ENCODE measurements at regions not wholly inside any gene's neighbourhood (a gene's known extent, or its start where the extent isn't known, plus 50 kb on each side); places are given as distances from the start of the nearest gene placed in this dataset.

GRCh38 chr2:122635686-122636085 is 880.2 kb downstream of the TSN start:
- TF ChIP-seq TARDBP (IDR thresholded peaks at IDR 0.05) (no peak), ELF4 (IDR thresholded peaks at IDR 0.05) (no peak), FOXM1 (IDR thresholded peaks at IDR 0.05; ENCODE audit: borderline replicate concordance) (no peak), ARNT (IDR thresholded peaks at IDR 0.05) (no peak), LEF1 (IDR thresholded peaks at IDR 0.05; ENCODE audit: borderline replicate concordance) (no peak), ZNF384 (IDR thresholded peaks at IDR 0.05) (no peak), SP1 (IDR thresholded peaks at IDR 0.05) (no peak), FOXK2 (IDR thresholded peaks at IDR 0.05) (no peak), FOXA1 (IDR thresholded peaks at IDR 0.05) (no peak), SUZ12 (IDR thresholded peaks at IDR 0.05) (no peak), BHLHE40 (IDR thresholded peaks at IDR 0.05; ENCODE audit: borderline replicate concordance) (no peak), NFRKB (IDR thresholded peaks at IDR 0.05) (no peak), L3MBTL2 (conservative IDR thresholded peaks at IDR 0.05) (no peak), HDGF (IDR thresholded peaks at IDR 0.05; ENCODE audit: borderline replicate concordance) (no peak)

Measured in HEK293T (cell line).